ENCODE measurements at regions not wholly inside any gene's neighbourhood (a gene's known extent, or its start where the extent isn't known, plus 50 kb on each side); places are given as distances from the start of the nearest gene placed in this dataset.

GRCh38 chr6:3928111-3928510, 78.9 kb downstream of the FAM50B start:
- TF ChIP-seq, protein P1, sequence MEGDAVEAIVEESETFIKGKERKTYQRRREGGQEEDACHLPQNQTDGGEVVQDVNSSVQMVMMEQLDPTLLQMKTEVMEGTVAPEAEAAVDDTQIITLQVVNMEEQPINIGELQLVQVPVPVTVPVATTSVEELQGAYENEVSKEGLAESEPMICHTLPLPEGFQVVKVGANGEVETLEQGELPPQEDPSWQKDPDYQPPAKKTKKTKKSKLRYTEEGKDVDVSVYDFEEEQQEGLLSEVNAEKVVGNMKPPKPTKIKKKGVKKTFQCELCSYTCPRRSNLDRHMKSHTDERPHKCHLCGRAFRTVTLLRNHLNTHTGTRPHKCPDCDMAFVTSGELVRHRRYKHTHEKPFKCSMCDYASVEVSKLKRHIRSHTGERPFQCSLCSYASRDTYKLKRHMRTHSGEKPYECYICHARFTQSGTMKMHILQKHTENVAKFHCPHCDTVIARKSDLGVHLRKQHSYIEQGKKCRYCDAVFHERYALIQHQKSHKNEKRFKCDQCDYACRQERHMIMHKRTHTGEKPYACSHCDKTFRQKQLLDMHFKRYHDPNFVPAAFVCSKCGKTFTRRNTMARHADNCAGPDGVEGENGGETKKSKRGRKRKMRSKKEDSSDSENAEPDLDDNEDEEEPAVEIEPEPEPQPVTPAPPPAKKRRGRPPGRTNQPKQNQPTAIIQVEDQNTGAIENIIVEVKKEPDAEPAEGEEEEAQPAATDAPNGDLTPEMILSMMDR (conservative IDR thresholded peaks at IDR 0.05; ENCODE audit: low read depth, low read length) = no peak
- TF ChIP-seq RCOR1 (IDR thresholded peaks at IDR 0.05; ENCODE audit: insufficient replicate concordance, low read length) = no peak
- TF ChIP-seq SMC3 (IDR thresholded peaks at IDR 0.05; ENCODE audit: low read depth, low read length) = no peak
- no peak for TF ChIP-seq POLR2A (IDR thresholded peaks at IDR 0.05; ENCODE audit: low read depth, low read length)
- TF ChIP-seq FOS (IDR thresholded peaks at IDR 0.05; ENCODE audit: low read depth, low read length) = no peak
- no peak for TF ChIP-seq USF2 (IDR thresholded peaks at IDR 0.05; ENCODE audit: low read depth, low read length)

Data from IMR-90 (cell line).